ENCODE measurements at regions not wholly inside any gene's neighbourhood (a gene's known extent, or its start where the extent isn't known, plus 50 kb on each side); places are given as distances from the start of the nearest gene placed in this dataset.

GRCh38 chr15:48058371-48058770 lies 62.4 kb upstream of the SLC24A5 start:
- no peak for DNase-seq

- DNase-seq = no peak
Measured at GRCh38 chr15:48059791-48060190, 61.0 kb upstream of the SLC24A5 start.

- no peak for DNase-seq
Measured at GRCh38 chr15:48060396-48060795, 60.4 kb upstream of the SLC24A5 start.

- DNase-seq = no peak
Measured at GRCh38 chr15:48061605-48062004, 59.2 kb upstream of the SLC24A5 start.

GRCh38 chr15:48062148-48062872 lies 58.5 kb upstream of the SLC24A5 start:
- DNase-seq = no peak

- no peak for DNase-seq
Measured at GRCh38 chr15:48063411-48063985, 57.3 kb upstream of the SLC24A5 start.

- DNase-seq = no peak
Measured at GRCh38 chr15:48064421-48064820, 56.4 kb upstream of the SLC24A5 start.

GRCh38 chr15:48066456-48066855 lies 54.3 kb upstream of the SLC24A5 start:
- no peak for DNase-seq

All from CD4-positive, alpha-beta T cell treated with Interleukin-17A for 1 hour (primary cell).